ENCODE measurements at regions not wholly inside any gene's neighbourhood (a gene's known extent, or its start where the extent isn't known, plus 50 kb on each side); places are given as distances from the start of the nearest gene placed in this dataset.

GRCh38 chr3:18861137-18861536 is 287.2 kb upstream of the KCNH8 start:
- no peak for TF ChIP-seq CTCF (IDR thresholded peaks at IDR 0.05; ENCODE audit: control extremely low read depth in 1 of 3, insufficient read depth in 1 of 3, low read depth in 1 of 3, low read length in 3 of 3)
- no peak for TF ChIP-seq CHD2 (IDR thresholded peaks at IDR 0.05; ENCODE audit: low read length)
- no peak for TF ChIP-seq MAX (IDR thresholded peaks at IDR 0.05)
- TF ChIP-seq MAFK (IDR thresholded peaks at IDR 0.05; ENCODE audit: low read depth, low read length): no peak

Data from H1 (cell line).